Small intestine (tissue), 7 donors: ENCODE measurements at regions not wholly inside any gene's neighbourhood (a gene's known extent, or its start where the extent isn't known, plus 50 kb on each side); places are given as distances from the start of the nearest gene placed in this dataset.
"Not testable (repeated sequence)": the region's sequence is repeated elsewhere in the genome, so short reads cannot be mapped to it uniquely, and the experiment has no call there.

Experiments used
- DNase-seq, 2 donors: peaks; one replicate each; pipeline versions ENCODE4 v3.0.0 to v3.0.0-alpha.2; 2013
- FAIRE-seq: peaks from 2 replicates; lab custom pipeline; 2012; peaks lifted over from hg19 to GRCh38; lab: Jason Lieb, UNC
- H3K27ac ChIP-seq, 3 donors: one replicate each; pipeline ENCODE4 v1.5.1; 2013; ENCODE audit warnings: low read length in 2 of 3, mild to moderate bottlenecking in 2 of 3, control low read depth in 1 of 3, inconsistent platforms in 1 of 3, low read depth in 1 of 3, moderate library complexity in 1 of 3
- H3K27me3 ChIP-seq, 3 donors: one replicate each; pipeline ENCODE4 v1.6.1; 2013; ENCODE audit warnings: low read length in 3 of 3, inconsistent platforms in 1 of 3; ENCODE audit not compliant: control insufficient read depth in 3 of 3, insufficient read depth in 3 of 3
- H3K36me3 ChIP-seq, 3 donors: one replicate each; pipeline ENCODE4 v1.6.1; 2013; ENCODE audit warnings: low read length in 3 of 3, inconsistent platforms in 1 of 3, low read depth in 1 of 3, mild to moderate bottlenecking in 1 of 3, moderate library complexity in 1 of 3; ENCODE audit not compliant: control insufficient read depth in 3 of 3, insufficient read depth in 2 of 3
- H3K4me1 ChIP-seq, 3 donors: one replicate each; pipeline ENCODE4 v1.6.1; 2013; ENCODE audit warnings: low read length in 2 of 3, inconsistent platforms in 1 of 3, low read depth in 1 of 3, mild to moderate bottlenecking in 1 of 3, moderate library complexity in 1 of 3; ENCODE audit not compliant: control insufficient read depth in 3 of 3, insufficient read depth in 2 of 3
- H3K4me3 ChIP-seq, 3 donors: one replicate each; pipeline ENCODE4 v1.5.1; 2013; ENCODE audit warnings: low read length in 3 of 3, control low read depth in 1 of 3, inconsistent platforms in 1 of 3, low read depth in 1 of 3, mild to moderate bottlenecking in 1 of 3, moderate library complexity in 1 of 3
- H3K9me3 ChIP-seq, 2 donors: one replicate each; pipeline ENCODE4 v1.6.1; 2013; ENCODE audit warnings: low read depth in 1 of 2, low read length in 1 of 2; ENCODE audit not compliant: control insufficient read depth in 2 of 2, insufficient read depth in 1 of 2
- WGBS, 3 donors: extraction: QIAGEN DNeasy Blood & Tissue Kit; methylation state at CpG; one replicate each; pipeline ENCODE4 v1.1.7; 2013; 5-methylcytosine and 5-hydroxymethylcytosine counted together
- donor health status: healthy with polysubstance abuse.
- donor health status: control.
- donor health status: control.
- donor health status: Bipolar disorder and iron deficiency.
- donor health status: healthy.

- H3K27me3 ChIP-seq, H3K9me3 ChIP-seq, H3K27ac ChIP-seq, FAIRE-seq, H3K36me3 ChIP-seq, DNase-seq, H3K4me1 ChIP-seq, H3K4me3 ChIP-seq: not testable (repeated sequence)
- WGBS, 3 donors = 62 to 77% (median 68%) methylated on average over 2 of the region's 2 CpGs
Observed at GRCh38 chr1:70834365-70834764, 213.3 kb downstream of the PTGER3 start.

- FAIRE-seq = no peak
- Histone ChIP-seq H3K27ac (no peak overlapping the region), H3K4me1 (no peaks in the 10 kb centered on the region), H3K27me3 (no peaks in the 10 kb centered on the region), H3K9me3 (peaks cover 0 to 4% of the 10 kb centered on the region in 2 donors), H3K36me3 (no peaks in the 10 kb centered on the region), H3K4me3 (no peak overlapping the region)
- DNase-seq = no peak
- 91 to 95% (median 95%) methylated on average over 1 of the region's 1 CpG for WGBS, 3 donors
Observed at GRCh38 chr1:70836456-70836855, 211.2 kb downstream of the PTGER3 start.

- no peaks in the 10 kb centered on the region for H3K4me1 ChIP-seq
- DNase-seq = no peak
- H3K9me3 ChIP-seq = peaks cover 0 to 2% of the 10 kb centered on the region in 2 donors
- 52 to 63% (median 56%) methylated on average over 3 of the region's 3 CpGs for WGBS, 3 donors
- no peak overlapping the region for H3K4me3 ChIP-seq
- no peaks in the 10 kb centered on the region for H3K36me3 ChIP-seq
- H3K27me3 ChIP-seq = no peaks in the 10 kb centered on the region
- FAIRE-seq = no peak
- no peak overlapping the region for H3K27ac ChIP-seq
Observed at GRCh38 chr1:70840260-70840953, 207.2 kb downstream of the PTGER3 start.

- no peak for FAIRE-seq
- Histone ChIP-seq H3K9me3 (peaks cover 0 to 2% of the 10 kb centered on the region in 2 donors), H3K36me3 (no peaks in the 10 kb centered on the region), H3K27me3 (no peaks in the 10 kb centered on the region), H3K4me1 (no peaks in the 10 kb centered on the region), H3K4me3 (no peak overlapping the region), H3K27ac (no peak overlapping the region)
- 66 to 77% (median 76%) methylated on average over 1 of the region's 1 CpG for WGBS, 3 donors
- no peak for DNase-seq
Observed at GRCh38 chr1:70842562-70842961, 205.1 kb downstream of the PTGER3 start.

DNA sequence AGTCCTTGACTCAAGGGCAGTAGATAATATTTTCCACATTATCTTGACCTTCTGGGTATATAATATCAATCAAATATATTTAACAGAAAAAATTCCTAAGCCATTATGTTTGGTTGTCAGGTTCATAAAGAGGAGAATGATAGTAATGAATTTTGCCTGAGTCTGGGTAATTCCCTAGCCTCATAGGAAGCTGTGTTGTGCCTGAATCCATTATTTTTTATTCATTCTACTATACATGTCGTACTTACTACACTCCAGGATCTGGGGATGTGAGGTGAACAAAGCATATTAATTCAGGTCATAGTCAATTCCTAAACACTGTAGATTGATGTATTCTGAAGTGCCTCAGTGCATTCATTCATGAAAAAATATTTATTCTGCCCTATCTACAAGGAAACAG, 204.2 kb downstream of the PTGER3 start:
- Histone ChIP-seq H3K4me3 (no peak overlapping the region), H3K36me3 (no peaks in the 10 kb centered on the region), H3K27ac (no peak overlapping the region), H3K4me1 (no peaks in the 10 kb centered on the region), H3K27me3 (no peaks in the 10 kb centered on the region), H3K9me3 (peaks cover 0 to 2% of the 10 kb centered on the region in 2 donors)
- DNase-seq (no peak), FAIRE-seq (no peak)
- 66 to 82% (median 69%) methylated on average over 1 of the region's 1 CpG for WGBS, 3 donors

GRCh38 chr1:70847013-70847412, 200.6 kb downstream of the PTGER3 start:
- DNase-seq = no peak
- no peak for FAIRE-seq
- Histone ChIP-seq H3K27ac (no peak overlapping the region), H3K9me3 (peaks cover 0 to 2% of the 10 kb centered on the region in 2 donors), H3K36me3 (no peaks in the 10 kb centered on the region), H3K4me1 (no peaks in the 10 kb centered on the region), H3K4me3 (no peak overlapping the region), H3K27me3 (no peaks in the 10 kb centered on the region)

GRCh38 chr1:70855203-70855602, 192.4 kb downstream of the PTGER3 start:
- Histone ChIP-seq H3K27ac (no peak overlapping the region), H3K36me3 (no peaks in the 10 kb centered on the region), H3K9me3 (no peaks in the 10 kb centered on the region), H3K27me3 (no peaks in the 10 kb centered on the region), H3K4me1 (no peaks in the 10 kb centered on the region), H3K4me3 (no peak overlapping the region)
- WGBS, 3 donors = 76 to 77% (median 76%) methylated on average over 5 of the region's 5 CpGs
- no peak for DNase-seq
- no peak for FAIRE-seq

DNA sequence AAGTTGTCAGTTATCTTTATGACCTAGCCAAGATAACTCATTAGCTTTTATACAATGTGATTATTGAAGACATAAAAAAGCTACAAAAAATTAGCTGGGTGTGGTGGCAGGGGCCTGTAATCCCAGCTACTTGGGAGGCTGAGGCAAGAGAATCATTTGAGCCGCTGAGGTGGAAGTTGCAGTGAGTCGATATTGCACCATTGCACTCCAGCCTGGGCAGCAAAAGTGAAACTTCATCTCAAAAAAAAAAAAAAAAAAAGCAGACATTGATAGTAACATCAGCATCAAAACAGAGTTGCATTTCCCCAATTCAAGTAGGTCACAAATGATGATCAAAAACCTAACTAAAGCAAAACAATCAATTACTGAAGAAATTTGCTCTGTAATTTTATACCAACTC, 191.4 kb downstream of the PTGER3 start:
- H3K36me3 ChIP-seq = no peaks in the 10 kb centered on the region
- H3K9me3 ChIP-seq = no peaks in the 10 kb centered on the region
- H3K27me3 ChIP-seq = no peaks in the 10 kb centered on the region
- no peak for DNase-seq
- FAIRE-seq = no peak
- H3K27ac ChIP-seq = no peak overlapping the region
- no peaks in the 10 kb centered on the region for H3K4me1 ChIP-seq
- H3K4me3 ChIP-seq = no peak overlapping the region
- 85 to 88% (median 87%) methylated on average over 2 of the region's 2 CpGs for WGBS, 3 donors

- Histone ChIP-seq H3K9me3 (no peaks in the 10 kb centered on the region), H3K27ac (no peak overlapping the region), H3K4me1 (no peaks in the 10 kb centered on the region), H3K4me3 (no peak overlapping the region), H3K27me3 (no peaks in the 10 kb centered on the region), H3K36me3 (no peaks in the 10 kb centered on the region)
- WGBS, 3 donors = 73 to 85% (median 76%) methylated on average over 1 of the region's 1 CpG
- FAIRE-seq (no peak), DNase-seq (no peak)
Observed at GRCh38 chr1:70863239-70863638, 184.4 kb downstream of the PTGER3 start.
